HepG2 (cell line): ENCODE measurements at regions not wholly inside any gene's neighbourhood (a gene's known extent, or its start where the extent isn't known, plus 50 kb on each side); places are given as distances from the start of the nearest gene placed in this dataset.

Experiments used
- ATAC-seq: fragments of 200-7000 bp; cut with Tn5 transposase; 3 replicates; pipeline ENCODE4 v1.9.1; 2020; ENCODE audit warnings: mild to moderate bottlenecking, moderate library complexity
- BruUV-seq: library from RNA; stranded (reverse); fragments of 400-500 nt; replicated peaks from 2 replicates; lab custom pipeline; 2021; lab: Mats Ljungman, UMichigan
- CTCF ChIA-PET: fragments of 300-600 bp; formaldehyde crosslinking; extraction: SDS; loops from one replicate; lab custom pipeline; 2021; ENCODE audit warnings: low total read pairs, inconsistent platforms, low intra/inter-chr PET ratio; lab: Yijun Ruan, JAX
- POLR2A ChIA-PET: fragments of 350-600 bp; sonication (Branson Sonifier 250); formaldehyde crosslinking; loops from one replicate; lab custom pipeline; 2020; ENCODE audit warnings: antibody characterized with exemption, inconsistent platforms; lab: Yijun Ruan, JAX
- DNase-seq: peaks from one replicate; pipeline ENCODE4 v3.0.0-alpha.2; 2015; ENCODE audit warnings: low spot score
- FAIRE-seq: peaks from 3 replicates; lab custom pipeline; 2011; peaks lifted over from hg19 to GRCh38; lab: Jason Lieb, UNC
- H2AFZ ChIP-seq: one replicate; pipeline ENCODE4 v1.6.1; 2011; ENCODE audit warnings: low read length, inconsistent platforms
- H3K27ac ChIP-seq: fragments of 300-600 bp; 3 replicates; pipeline ENCODE4 v1.8.0; 2011; ENCODE audit warnings: mixed run types, mild to moderate bottlenecking, mixed read lengths, low read length, inconsistent platforms; ENCODE audit not compliant: insufficient read depth; ENCODE audit errors: extremely low read length
- H3K27me3 ChIP-seq, 2 experiments: fragments of 200-600 bp in 1 of 2; 2 replicates in 1 of 2; 3 replicates in 1 of 2; pipeline versions ENCODE4 v1.6.0 to v1.8.0; 2011; ENCODE audit warnings: low read length in 2 of 2, mild to moderate bottlenecking in 2 of 2, moderate library complexity in 2 of 2, inconsistent platforms in 1 of 2; ENCODE audit not compliant: insufficient read depth in 2 of 2, control insufficient read depth in 1 of 2
- H3K36me3 ChIP-seq, 2 experiments: fragments of 200-600 bp in 1 of 2; replicated peaks in 1 of 2; 2 replicates in 1 of 2; 3 replicates in 1 of 2; pipeline versions ENCODE4 v1.5.1 to v1.8.0; 2011; ENCODE audit warnings: low read length in 2 of 2, inconsistent platforms in 1 of 2; ENCODE audit not compliant: insufficient read depth in 2 of 2, control insufficient read depth in 1 of 2
- H3K4me1 ChIP-seq: 2 replicates; pipeline ENCODE4 v1.5.1; 2012; ENCODE audit warnings: low read length, inconsistent platforms; ENCODE audit not compliant: insufficient read depth
- H3K4me2 ChIP-seq: 2 replicates; pipeline ENCODE4 v1.6.0; 2011; ENCODE audit warnings: low read depth, low read length, inconsistent platforms
- H3K4me3 ChIP-seq, 3 experiments: fragments of 200-600 bp in 1 of 3; sonication (generic), shearing (Covaris generic) in 1 of 3; replicated peaks in 1 of 3; 2 replicates each; pipeline ENCODE4 v1.5.1; 2011 to 2016; ENCODE audit warnings: low read length in 3 of 3, inconsistent platforms in 2 of 3, low read depth in 2 of 3, mild to moderate bottlenecking in 2 of 3, control low read depth in 1 of 3, mixed read lengths in 1 of 3; ENCODE audit not compliant: insufficient read depth in 1 of 3
- H3K79me2 ChIP-seq: one replicate; pipeline ENCODE4 v1.6.1; 2011; ENCODE audit warnings: low read length, inconsistent platforms; ENCODE audit not compliant: insufficient read depth
- H3K9ac ChIP-seq: 2 replicates; pipeline ENCODE4 v1.6.0; 2011; ENCODE audit warnings: mild to moderate bottlenecking, low read depth, low read length, inconsistent platforms; ENCODE audit not compliant: insufficient read depth
- H3K9me3 ChIP-seq: 2 replicates; pipeline ENCODE4 v1.5.1; 2012; ENCODE audit warnings: mild to moderate bottlenecking, low read length
- H4K20me1 ChIP-seq: 2 replicates; pipeline ENCODE4 v1.6.0; 2011; ENCODE audit warnings: inconsistent platforms, mild to moderate bottlenecking, low read length, moderate library complexity; ENCODE audit not compliant: insufficient read depth
- ATF1 ChIP-seq: IDR thresholded peaks from 2 replicates; pipeline ENCODE4 v1.6.1; 2016; ENCODE audit warnings: mild to moderate bottlenecking, control low read depth
- BHLHE40 ChIP-seq: IDR thresholded peaks from 2 replicates; pipeline ENCODE4 v1.6.1; 2011; ENCODE audit warnings: low read length, improper control_type of control experiment
- FOSL2 ChIP-seq: sonication (generic); formaldehyde crosslinking; IDR thresholded peaks from 2 replicates; pipeline ENCODE4 v1.4.0; 2020; ENCODE audit warnings: missing genetic modification reagents
- FOXA3 ChIP-seq: IDR thresholded peaks from 2 replicates; pipeline ENCODE4 v1.6.1; 2016; ENCODE audit warnings: missing genetic modification reagents, missing compliant biosample characterization
- HIVEP1 ChIP-seq: sonication (generic); formaldehyde crosslinking; IDR thresholded peaks from 2 replicates; pipeline ENCODE4 v1.4.0; 2020; ENCODE audit warnings: mild to moderate bottlenecking, missing genetic modification reagents
- HMGXB3 ChIP-seq: sonication (generic); formaldehyde crosslinking; IDR thresholded peaks from 2 replicates; pipeline ENCODE4 v1.4.0; 2020; ENCODE audit warnings: missing genetic modification reagents, borderline replicate concordance
- HOXD1 ChIP-seq: sonication (generic); formaldehyde crosslinking; IDR thresholded peaks from 2 replicates; pipeline ENCODE4 v1.5.0; 2020; ENCODE audit warnings: missing genetic modification reagents
- KDM5B ChIP-seq: sonication (generic); formaldehyde crosslinking; IDR thresholded peaks from 2 replicates; pipeline ENCODE4 v1.4.0; 2020; ENCODE audit warnings: missing genetic modification reagents, mild to moderate bottlenecking, borderline replicate concordance
- TBP ChIP-seq: sonication (generic); formaldehyde crosslinking; IDR thresholded peaks from 2 replicates; pipeline ENCODE4 v1.5.0; 2020; ENCODE audit warnings: missing genetic modification reagents
- TBX2 ChIP-seq: sonication (generic); formaldehyde crosslinking; IDR thresholded peaks from 2 replicates; pipeline ENCODE4 v1.5.0; 2020; ENCODE audit warnings: missing genetic modification reagents, mild to moderate bottlenecking, borderline replicate concordance
- ZNF235 ChIP-seq: sonication (generic); formaldehyde crosslinking; IDR thresholded peaks from 2 replicates; pipeline ENCODE4 v1.8.1; 2023; ENCODE audit warnings: mild to moderate bottlenecking, missing genetic modification reagents, borderline replicate concordance
- ZNF367 ChIP-seq: sonication (generic); formaldehyde crosslinking; IDR thresholded peaks from 2 replicates; pipeline ENCODE4 v1.4.0; 2020; ENCODE audit warnings: missing genetic modification reagents, borderline replicate concordance
- ZNF441 ChIP-seq: sonication (generic); formaldehyde crosslinking; IDR thresholded peaks from 2 replicates; pipeline ENCODE4 v1.7.0; 2021; ENCODE audit warnings: missing genetic modification reagents, borderline replicate concordance
- ZNF557 ChIP-seq: sonication (generic); formaldehyde crosslinking; IDR thresholded peaks from 2 replicates; pipeline ENCODE4 v1.4.0; 2020; ENCODE audit warnings: missing genetic modification reagents
- WGBS: methylation state at CpG from one replicate; pipeline ENCODE4 v1.1.6; 2017; ENCODE audit warnings: low lambda C conversion rate; 5-methylcytosine and 5-hydroxymethylcytosine counted together
- in situ Hi-C: cut with HindIII; loops from 2 replicates; pipeline ENCODE4 v1.10.0; 2017; ENCODE audit warnings: low pct_unique_long_range_greater_than_20kb; ENCODE audit not compliant: extremely low pct_ligation_motif_present
- intact Hi-C: fragments of 100-400 bp; cut with micrococcal nuclease; formaldehyde crosslinking; loops from one replicate; pipeline ENCODE4 v1.10.0; 2022; ENCODE audit not compliant: unreplicated experiment
- TF ChIP-seq, protein P1 (sequence below): IDR thresholded peaks from 2 replicates; pipeline ENCODE4 v1.6.1; 2016; ENCODE audit warnings: low read depth, missing genetic modification reagents, missing compliant biosample characterization

- no peak for TF ChIP-seq FOXA3 (CRISPR knock-in tag)
These were observed 182.8 kb upstream of the GDNF start (continued) for GRCh38 chr5:38022631-38023030.

DNA sequence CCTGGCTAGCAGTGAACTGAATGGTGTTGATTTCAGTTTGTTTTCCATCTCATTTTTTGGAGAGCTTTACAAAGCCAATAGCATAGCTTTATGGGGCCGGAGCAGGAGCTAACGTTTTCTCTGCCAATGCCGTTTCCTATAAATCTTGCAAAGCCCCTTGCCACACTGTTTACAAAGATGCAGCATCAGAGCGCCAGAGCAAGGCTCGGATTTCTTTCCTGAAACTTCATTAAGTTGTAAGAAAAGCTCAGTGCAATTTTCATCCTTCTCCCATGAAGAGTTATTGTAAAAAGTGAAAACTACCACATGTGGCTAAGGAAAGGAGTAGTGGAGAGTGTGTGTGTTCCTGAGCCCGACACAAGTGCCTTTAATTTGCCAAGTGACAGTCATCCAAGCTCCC lies 178.2 kb upstream of the GDNF start:
- Histone ChIP-seq H3K4me3 (no peak overlapping the region), H3K79me2 (no peaks in the 10 kb centered on the region), H3K4me2 (no peak overlapping the region), H3K9ac (no peak overlapping the region), H3K27me3 (peaks cover 0 to 50% of the 10 kb centered on the region in 2 experiments; a peak in 4 of 5 replicates), H2AFZ (no peak overlapping the region), H3K9me3 (no peaks in the 10 kb centered on the region)
- POLR2A ChIA-PET = no interaction called here
- no peak for ATAC-seq
- no peak for DNase-seq
- FAIRE-seq = no peak
- intact Hi-C loops = no loop called here
- 4% methylated on average over 6 of the region's 6 CpGs for WGBS
- TF ChIP-seq HOXD1 (CRISPR knock-in tag) (no peak), BHLHE40 (no peak), ZNF441 (CRISPR knock-in tag) (no peak), ATF1 (no peak), FOSL2 (CRISPR knock-in tag) (no peak), ZNF367 (no peak), ZNF557 (no peak), ZNF235 (CRISPR knock-in tag) (no peak), HIVEP1 (CRISPR knock-in tag) (no peak), TBP (no peak), KDM5B (CRISPR knock-in tag) (no peak), TBX2 (CRISPR knock-in tag) (no peak), HMGXB3 (CRISPR knock-in tag) (no peak)
- TF ChIP-seq, protein P1, sequence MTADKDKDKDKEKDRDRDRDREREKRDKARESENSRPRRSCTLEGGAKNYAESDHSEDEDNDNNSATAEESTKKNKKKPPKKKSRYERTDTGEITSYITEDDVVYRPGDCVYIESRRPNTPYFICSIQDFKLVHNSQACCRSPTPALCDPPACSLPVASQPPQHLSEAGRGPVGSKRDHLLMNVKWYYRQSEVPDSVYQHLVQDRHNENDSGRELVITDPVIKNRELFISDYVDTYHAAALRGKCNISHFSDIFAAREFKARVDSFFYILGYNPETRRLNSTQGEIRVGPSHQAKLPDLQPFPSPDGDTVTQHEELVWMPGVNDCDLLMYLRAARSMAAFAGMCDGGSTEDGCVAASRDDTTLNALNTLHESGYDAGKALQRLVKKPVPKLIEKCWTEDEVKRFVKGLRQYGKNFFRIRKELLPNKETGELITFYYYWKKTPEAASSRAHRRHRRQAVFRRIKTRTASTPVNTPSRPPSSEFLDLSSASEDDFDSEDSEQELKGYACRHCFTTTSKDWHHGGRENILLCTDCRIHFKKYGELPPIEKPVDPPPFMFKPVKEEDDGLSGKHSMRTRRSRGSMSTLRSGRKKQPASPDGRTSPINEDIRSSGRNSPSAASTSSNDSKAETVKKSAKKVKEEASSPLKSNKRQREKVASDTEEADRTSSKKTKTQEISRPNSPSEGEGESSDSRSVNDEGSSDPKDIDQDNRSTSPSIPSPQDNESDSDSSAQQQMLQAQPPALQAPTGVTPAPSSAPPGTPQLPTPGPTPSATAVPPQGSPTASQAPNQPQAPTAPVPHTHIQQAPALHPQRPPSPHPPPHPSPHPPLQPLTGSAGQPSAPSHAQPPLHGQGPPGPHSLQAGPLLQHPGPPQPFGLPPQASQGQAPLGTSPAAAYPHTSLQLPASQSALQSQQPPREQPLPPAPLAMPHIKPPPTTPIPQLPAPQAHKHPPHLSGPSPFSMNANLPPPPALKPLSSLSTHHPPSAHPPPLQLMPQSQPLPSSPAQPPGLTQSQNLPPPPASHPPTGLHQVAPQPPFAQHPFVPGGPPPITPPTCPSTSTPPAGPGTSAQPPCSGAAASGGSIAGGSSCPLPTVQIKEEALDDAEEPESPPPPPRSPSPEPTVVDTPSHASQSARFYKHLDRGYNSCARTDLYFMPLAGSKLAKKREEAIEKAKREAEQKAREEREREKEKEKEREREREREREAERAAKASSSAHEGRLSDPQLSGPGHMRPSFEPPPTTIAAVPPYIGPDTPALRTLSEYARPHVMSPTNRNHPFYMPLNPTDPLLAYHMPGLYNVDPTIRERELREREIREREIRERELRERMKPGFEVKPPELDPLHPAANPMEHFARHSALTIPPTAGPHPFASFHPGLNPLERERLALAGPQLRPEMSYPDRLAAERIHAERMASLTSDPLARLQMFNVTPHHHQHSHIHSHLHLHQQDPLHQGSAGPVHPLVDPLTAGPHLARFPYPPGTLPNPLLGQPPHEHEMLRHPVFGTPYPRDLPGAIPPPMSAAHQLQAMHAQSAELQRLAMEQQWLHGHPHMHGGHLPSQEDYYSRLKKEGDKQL = no peak
- TF ChIP-seq, all 625 proteins: peak for 0
- Histone ChIP-seq H4K20me1 (no peaks in the 10 kb centered on the region), H3K27ac (no peak overlapping the region), H3K4me1 (peaks cover 3% of the 10 kb centered on the region; the same call in 1 of the 2 replicates), H3K36me3 (no peaks in the 10 kb centered on the region)
- CTCF ChIA-PET = no interaction called here
- no TSS peak for BruUV-seq
- in situ Hi-C loops = no loop called here
